ENCODE measurements at regions not wholly inside any gene's neighbourhood (a gene's known extent, or its start where the extent isn't known, plus 50 kb on each side); places are given as distances from the start of the nearest gene placed in this dataset.

GRCh38 chr7:119660080-119660479 is 612.9 kb upstream of the KCND2 start:
- CTCF ChIA-PET, result no interaction called here
- TF ChIP-seq CTCF (conservative IDR thresholded peaks at IDR 0.05; ENCODE audit: low read depth, low read length) (no peak), EZH2 (IDR thresholded peaks at IDR 0.05; ENCODE audit: borderline replicate concordance, low read depth, low read length, poor library complexity, severe bottlenecking) (no peak)
- intact Hi-C loops (cut with micrococcal nuclease; ENCODE audit: unreplicated experiment), result no loop called here

GRCh38 chr7:119664601-119665000 is 608.4 kb upstream of the KCND2 start:
- H3K27ac ChIP-seq (ENCODE audit: low read depth, low read length, poor library complexity, severe bottlenecking), result no peak overlapping the region
- intact Hi-C loops (cut with micrococcal nuclease; ENCODE audit: unreplicated experiment), result no loop called here
- no peaks in the 10 kb centered on the region for H3K27me3 ChIP-seq (replicated peaks; ENCODE audit: insufficient read depth, low read depth, low read length, poor library complexity)
- no peaks in the 10 kb centered on the region for H3K36me3 ChIP-seq (ENCODE audit: insufficient read depth, low read length, poor library complexity, severe bottlenecking)
- CTCF ChIA-PET, result no interaction called here
- no peaks in the 10 kb centered on the region for H3K4me1 ChIP-seq (ENCODE audit: insufficient read depth, low read length, poor library complexity, severe bottlenecking)
- peak; percentile 11 for DNase-seq (ENCODE audit: low spot score)
- no peak overlapping the region for H3K4me3 ChIP-seq (ENCODE audit: low read depth, low read length, poor library complexity, severe bottlenecking)
- TF ChIP-seq EZH2 (IDR thresholded peaks at IDR 0.05; ENCODE audit: borderline replicate concordance, low read depth, low read length, poor library complexity, severe bottlenecking) (no peak), CTCF (conservative IDR thresholded peaks at IDR 0.05; ENCODE audit: low read depth, low read length) (no peak)
- H3K9me3 ChIP-seq (ENCODE audit: low read depth, low read length, poor library complexity, severe bottlenecking), result no peaks in the 10 kb centered on the region
- POLR2A ChIA-PET (ENCODE audit: low non-redundant PET), result no interaction called here
- no TSS peak for BruUV-seq (replicated peaks)

More at GRCh38 chr7:119660080-119660479, 612.9 kb upstream of the KCND2 start:
- Histone ChIP-seq H3K9me3 (ENCODE audit: low read depth, low read length, poor library complexity, severe bottlenecking) (no peaks in the 10 kb centered on the region), H3K4me1 (ENCODE audit: insufficient read depth, low read length, poor library complexity, severe bottlenecking) (no peaks in the 10 kb centered on the region), H3K36me3 (ENCODE audit: insufficient read depth, low read length, poor library complexity, severe bottlenecking) (no peaks in the 10 kb centered on the region), H3K27ac (ENCODE audit: low read depth, low read length, poor library complexity, severe bottlenecking) (no peak overlapping the region), H3K27me3 (replicated peaks; ENCODE audit: insufficient read depth, low read depth, low read length, poor library complexity) (no peaks in the 10 kb centered on the region), H3K4me3 (ENCODE audit: low read depth, low read length, poor library complexity, severe bottlenecking) (no peak overlapping the region)
- DNase-seq (ENCODE audit: low spot score), result no peak
- POLR2A ChIA-PET (ENCODE audit: low non-redundant PET), result no interaction called here
- BruUV-seq (replicated peaks), result no TSS peak

- Histone ChIP-seq H3K27me3 (replicated peaks; ENCODE audit: insufficient read depth, low read depth, low read length, poor library complexity) (no peaks in the 10 kb centered on the region), H3K4me3 (ENCODE audit: low read depth, low read length, poor library complexity, severe bottlenecking) (no peak overlapping the region), H3K9me3 (ENCODE audit: low read depth, low read length, poor library complexity, severe bottlenecking) (no peaks in the 10 kb centered on the region), H3K27ac (ENCODE audit: low read depth, low read length, poor library complexity, severe bottlenecking) (no peak overlapping the region), H3K4me1 (ENCODE audit: insufficient read depth, low read length, poor library complexity, severe bottlenecking) (no peaks in the 10 kb centered on the region), H3K36me3 (ENCODE audit: insufficient read depth, low read length, poor library complexity, severe bottlenecking) (no peaks in the 10 kb centered on the region)
- intact Hi-C loops (cut with micrococcal nuclease; ENCODE audit: unreplicated experiment), result no loop called here
- ChIA-PET CTCF (no interaction called here), POLR2A (ENCODE audit: low non-redundant PET) (no interaction called here)
- TF ChIP-seq CTCF (conservative IDR thresholded peaks at IDR 0.05; ENCODE audit: low read depth, low read length), result no peak
- no peak for TF ChIP-seq EZH2 (IDR thresholded peaks at IDR 0.05; ENCODE audit: borderline replicate concordance, low read depth, low read length, poor library complexity, severe bottlenecking)
- DNase-seq (ENCODE audit: low spot score), result no peak
- no TSS peak for BruUV-seq (replicated peaks)
Measured at GRCh38 chr7:119665796-119666195, 607.2 kb upstream of the KCND2 start.

Measured in A673 (cell line).